ENCODE measurements at regions not wholly inside any gene's neighbourhood (a gene's known extent, or its start where the extent isn't known, plus 50 kb on each side); places are given as distances from the start of the nearest gene placed in this dataset.

- DNase-seq, result peak; percentile 69
- H3K36me3 Mint-ChIP-seq (ENCODE audit: insufficient read depth, unreplicated experiment), result no peaks in the 10 kb centered on the region
- BruUV-seq (replicated peaks), result no TSS peak
- peaks cover 20% of the 10 kb centered on the region for H3K27me3 Mint-ChIP-seq (ENCODE audit: unreplicated experiment)
- intact Hi-C loops (cut with micrococcal nuclease; ENCODE audit: unreplicated experiment), result loop anchor here (10.0 kb wide), 1 partner anchor 359 kb away; no protein-coding TSS in a partner anchor
- no peak overlapping the region for H3K4me3 Mint-ChIP-seq (ENCODE audit: low read depth, unreplicated experiment)
- CTCF ChIA-PET, result no interaction called here
- H3K9me3 Mint-ChIP-seq (ENCODE audit: low read depth, unreplicated experiment), result no peaks in the 10 kb centered on the region
- H3K27ac Mint-ChIP-seq (ENCODE audit: unreplicated experiment), result no peak overlapping the region
- no peaks in the 10 kb centered on the region for H3K4me1 Mint-ChIP-seq (ENCODE audit: low read depth, unreplicated experiment)
- TF ChIP-seq CTCF (IDR thresholded peaks at IDR 0.05; ENCODE audit: unreplicated experiment), result no peak
These were observed 364.5 kb downstream of the MAN2A1 start for GRCh38 chr5:110054240-110054639.

GRCh38 chr5:110055302-110055701 lies 365.6 kb downstream of the MAN2A1 start:
- no peak for TF ChIP-seq CTCF (IDR thresholded peaks at IDR 0.05; ENCODE audit: unreplicated experiment)
- no TSS peak for BruUV-seq (replicated peaks)
- intact Hi-C loops (cut with micrococcal nuclease; ENCODE audit: unreplicated experiment), result loop anchor here (10.0 kb wide), 1 partner anchor 361 kb away; no protein-coding TSS in a partner anchor
- no peak for DNase-seq
- Mint-ChIP-seq H3K4me1 (ENCODE audit: low read depth, unreplicated experiment) (no peaks in the 10 kb centered on the region), H3K27me3 (ENCODE audit: unreplicated experiment) (peaks cover 10% of the 10 kb centered on the region), H3K36me3 (ENCODE audit: insufficient read depth, unreplicated experiment) (no peaks in the 10 kb centered on the region), H3K4me3 (ENCODE audit: low read depth, unreplicated experiment) (no peak overlapping the region), H3K9me3 (ENCODE audit: low read depth, unreplicated experiment) (peaks cover 4% of the 10 kb centered on the region), H3K27ac (ENCODE audit: unreplicated experiment) (no peak overlapping the region)
- CTCF ChIA-PET, result no interaction called here

- no peak overlapping the region for H3K27ac Mint-ChIP-seq (ENCODE audit: unreplicated experiment)
- DNase-seq, result no peak
- BruUV-seq (replicated peaks), result no TSS peak
- peaks cover 4% of the 10 kb centered on the region for H3K9me3 Mint-ChIP-seq (ENCODE audit: low read depth, unreplicated experiment)
- H3K4me3 Mint-ChIP-seq (ENCODE audit: low read depth, unreplicated experiment), result no peak overlapping the region
- no peaks in the 10 kb centered on the region for H3K27me3 Mint-ChIP-seq (ENCODE audit: unreplicated experiment)
- intact Hi-C loops (cut with micrococcal nuclease; ENCODE audit: unreplicated experiment), result loop anchor here (10.0 kb wide), 1 partner anchor 362 kb away; no protein-coding TSS in a partner anchor
- H3K36me3 Mint-ChIP-seq (ENCODE audit: insufficient read depth, unreplicated experiment), result no peaks in the 10 kb centered on the region
- TF ChIP-seq CTCF (IDR thresholded peaks at IDR 0.05; ENCODE audit: unreplicated experiment), result no peak
- CTCF ChIA-PET, result no interaction called here
- H3K4me1 Mint-ChIP-seq (ENCODE audit: low read depth, unreplicated experiment), result no peaks in the 10 kb centered on the region
These were observed 366.9 kb downstream of the MAN2A1 start for GRCh38 chr5:110056580-110057114.

- intact Hi-C loops (cut with micrococcal nuclease; ENCODE audit: unreplicated experiment), result loop anchor here (10.0 kb wide), 1 partner anchor 363 kb away; no protein-coding TSS in a partner anchor
- Mint-ChIP-seq H3K9me3 (ENCODE audit: low read depth, unreplicated experiment) (peaks cover 4% of the 10 kb centered on the region), H3K4me1 (ENCODE audit: low read depth, unreplicated experiment) (no peaks in the 10 kb centered on the region), H3K36me3 (ENCODE audit: insufficient read depth, unreplicated experiment) (no peaks in the 10 kb centered on the region), H3K4me3 (ENCODE audit: low read depth, unreplicated experiment) (no peak overlapping the region), H3K27me3 (ENCODE audit: unreplicated experiment) (no peaks in the 10 kb centered on the region), H3K27ac (ENCODE audit: unreplicated experiment) (no peak overlapping the region)
- no peak for TF ChIP-seq CTCF (IDR thresholded peaks at IDR 0.05; ENCODE audit: unreplicated experiment)
- BruUV-seq (replicated peaks), result no TSS peak
- DNase-seq, result no peak
- CTCF ChIA-PET, result no interaction called here
These were observed 368.4 kb downstream of the MAN2A1 start for GRCh38 chr5:110058175-110058574.

Measured in Calu3 (cell line).